ENCODE measurements at regions not wholly inside any gene's neighbourhood (a gene's known extent, or its start where the extent isn't known, plus 50 kb on each side); places are given as distances from the start of the nearest gene placed in this dataset.

- DNase-seq (ENCODE audit: low spot score), result no peak
Observed at GRCh38 chr4:137739391-137739790, 207.1 kb upstream of the PCDH18 start.

- DNase-seq (ENCODE audit: low spot score), result no peak
Observed at GRCh38 chr4:137738375-137738990, 206.2 kb upstream of the PCDH18 start.

- DNase-seq (ENCODE audit: low spot score), result no peak
Observed at GRCh38 chr4:137735561-137736104, 203.3 kb upstream of the PCDH18 start.

GRCh38 chr4:137733174-137734141 is 201.2 kb upstream of the PCDH18 start:
- peak; percentile 53 for DNase-seq (ENCODE audit: low spot score)

- no peak for DNase-seq (ENCODE audit: low spot score)
Observed at GRCh38 chr4:137722910-137723309, 190.6 kb upstream of the PCDH18 start.

GRCh38 chr4:137711502-137711901 is 179.2 kb upstream of the PCDH18 start:
- no peak for DNase-seq (ENCODE audit: low spot score)

- DNase-seq (ENCODE audit: low spot score), result no peak
Observed at GRCh38 chr4:137707626-137708025, 175.3 kb upstream of the PCDH18 start.

GRCh38 chr4:137707102-137707620 is 174.9 kb upstream of the PCDH18 start:
- no peak for DNase-seq (ENCODE audit: low spot score)

- DNase-seq (ENCODE audit: low spot score), result no peak
Observed at GRCh38 chr4:137705171-137705783, 173.0 kb upstream of the PCDH18 start.

- DNase-seq (ENCODE audit: low spot score), result no peak
Observed at GRCh38 chr4:137703195-137703594, 170.9 kb upstream of the PCDH18 start.

- no peak for DNase-seq (ENCODE audit: low spot score)
Observed at GRCh38 chr4:137702512-137702911, 170.2 kb upstream of the PCDH18 start.

- DNase-seq (ENCODE audit: low spot score), result no peak
Observed at GRCh38 chr4:137701401-137701800, 169.1 kb upstream of the PCDH18 start.

GRCh38 chr4:137700751-137701150 is 168.5 kb upstream of the PCDH18 start:
- DNase-seq (ENCODE audit: low spot score), result no peak

- no peak for DNase-seq (ENCODE audit: low spot score)
Observed at GRCh38 chr4:137700072-137700471, 167.8 kb upstream of the PCDH18 start.

GRCh38 chr4:137694138-137694537 is 161.8 kb upstream of the PCDH18 start:
- DNase-seq (ENCODE audit: low spot score), result no peak

- no peak for DNase-seq (ENCODE audit: low spot score)
Observed at GRCh38 chr4:137693641-137694040, 161.3 kb upstream of the PCDH18 start.

GRCh38 chr4:137692205-137692604 is 159.9 kb upstream of the PCDH18 start:
- no peak for DNase-seq (ENCODE audit: low spot score)

GRCh38 chr4:137688651-137689050 is 156.4 kb upstream of the PCDH18 start:
- DNase-seq (ENCODE audit: low spot score), result no peak

GRCh38 chr4:137685357-137685756 is 153.1 kb upstream of the PCDH18 start:
- DNase-seq (ENCODE audit: low spot score), result no peak

GRCh38 chr4:137681081-137681480 is 148.8 kb upstream of the PCDH18 start:
- DNase-seq (ENCODE audit: low spot score), result no peak

GRCh38 chr4:137678796-137679195 is 146.5 kb upstream of the PCDH18 start:
- DNase-seq (ENCODE audit: low spot score), result no peak

GRCh38 chr4:137677863-137678262 is 145.6 kb upstream of the PCDH18 start:
- no peak for DNase-seq (ENCODE audit: low spot score)
